ENCODE measurements at regions not wholly inside any gene's neighbourhood (a gene's known extent, or its start where the extent isn't known, plus 50 kb on each side); places are given as distances from the start of the nearest gene placed in this dataset.

- ChIA-PET POLR2A (interaction anchor here (1.4 kb wide), 1 partner anchor 13 kb away, joined by 4 read pairs; no protein-coding TSS in a partner anchor), CTCF (ENCODE audit: unreplicated experiment) (no interaction called here)
- no peaks in the 10 kb centered on the region for H3K36me3 ChIP-seq (ENCODE audit: insufficient read depth, low read length)
- H2AFZ ChIP-seq (ENCODE audit: low read length): no peak overlapping the region
- BruUV-seq (replicated peaks): no TSS peak
- no peak overlapping the region for H3K27ac ChIP-seq (ENCODE audit: low read depth, low read length, poor library complexity, severe bottlenecking)
- no peak for DNase-seq (ENCODE audit: low spot score)
- H3K4me1 ChIP-seq (ENCODE audit: insufficient read depth, low read length, poor library complexity, severe bottlenecking): no peaks in the 10 kb centered on the region
- H3K4me3 ChIP-seq (ENCODE audit: low read depth, low read length, poor library complexity, severe bottlenecking): no peak overlapping the region
- no peaks in the 10 kb centered on the region for H3K9me2 ChIP-seq (ENCODE audit: insufficient read depth, low read length)
- no peak overlapping the region for H3K4me2 ChIP-seq (ENCODE audit: low read length)
- H4K20me1 ChIP-seq (ENCODE audit: insufficient read depth, low read length): no peaks in the 10 kb centered on the region
- TF ChIP-seq, protein P1, sequence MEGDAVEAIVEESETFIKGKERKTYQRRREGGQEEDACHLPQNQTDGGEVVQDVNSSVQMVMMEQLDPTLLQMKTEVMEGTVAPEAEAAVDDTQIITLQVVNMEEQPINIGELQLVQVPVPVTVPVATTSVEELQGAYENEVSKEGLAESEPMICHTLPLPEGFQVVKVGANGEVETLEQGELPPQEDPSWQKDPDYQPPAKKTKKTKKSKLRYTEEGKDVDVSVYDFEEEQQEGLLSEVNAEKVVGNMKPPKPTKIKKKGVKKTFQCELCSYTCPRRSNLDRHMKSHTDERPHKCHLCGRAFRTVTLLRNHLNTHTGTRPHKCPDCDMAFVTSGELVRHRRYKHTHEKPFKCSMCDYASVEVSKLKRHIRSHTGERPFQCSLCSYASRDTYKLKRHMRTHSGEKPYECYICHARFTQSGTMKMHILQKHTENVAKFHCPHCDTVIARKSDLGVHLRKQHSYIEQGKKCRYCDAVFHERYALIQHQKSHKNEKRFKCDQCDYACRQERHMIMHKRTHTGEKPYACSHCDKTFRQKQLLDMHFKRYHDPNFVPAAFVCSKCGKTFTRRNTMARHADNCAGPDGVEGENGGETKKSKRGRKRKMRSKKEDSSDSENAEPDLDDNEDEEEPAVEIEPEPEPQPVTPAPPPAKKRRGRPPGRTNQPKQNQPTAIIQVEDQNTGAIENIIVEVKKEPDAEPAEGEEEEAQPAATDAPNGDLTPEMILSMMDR (conservative IDR thresholded peaks at IDR 0.05; ENCODE audit: low read length): no peak
- TF ChIP-seq EZH2phosphoT487 (IDR thresholded peaks at IDR 0.05; ENCODE audit: borderline replicate concordance, low read depth, low read length): no peak
- intact Hi-C loops (cut with micrococcal nuclease; ENCODE audit: unreplicated experiment): no loop called here
- H3K79me2 ChIP-seq (ENCODE audit: insufficient read depth, low read depth, low read length): no peaks in the 10 kb centered on the region
- no peaks in the 10 kb centered on the region for H3K9me3 ChIP-seq (ENCODE audit: low read length)
Observed at GRCh38 chr9:21554813-21555212, 72.7 kb upstream of the IFNE start.

GRCh38 chr9:21555911-21556310 is 73.8 kb upstream of the IFNE start:
- no peak overlapping the region for H2AFZ ChIP-seq (ENCODE audit: low read length)
- H3K4me3 ChIP-seq (ENCODE audit: low read depth, low read length, poor library complexity, severe bottlenecking): no peak overlapping the region
- H3K79me2 ChIP-seq (ENCODE audit: insufficient read depth, low read depth, low read length): no peaks in the 10 kb centered on the region
- no peak for DNase-seq (ENCODE audit: low spot score)
- H4K20me1 ChIP-seq (ENCODE audit: insufficient read depth, low read length): no peaks in the 10 kb centered on the region
- no peak overlapping the region for H3K27ac ChIP-seq (ENCODE audit: low read depth, low read length, poor library complexity, severe bottlenecking)
- H3K9me3 ChIP-seq (ENCODE audit: low read length): no peaks in the 10 kb centered on the region
- no peaks in the 10 kb centered on the region for H3K9me2 ChIP-seq (ENCODE audit: insufficient read depth, low read length)
- no peak overlapping the region for H3K4me2 ChIP-seq (ENCODE audit: low read length)
- no peaks in the 10 kb centered on the region for H3K36me3 ChIP-seq (ENCODE audit: insufficient read depth, low read length)
- TF ChIP-seq EZH2phosphoT487 (IDR thresholded peaks at IDR 0.05; ENCODE audit: borderline replicate concordance, low read depth, low read length): no peak
- TF ChIP-seq, protein P1 (conservative IDR thresholded peaks at IDR 0.05; ENCODE audit: low read length): no peak
- ChIA-PET CTCF (ENCODE audit: unreplicated experiment) (no interaction called here), POLR2A (no interaction called here)
- intact Hi-C loops (cut with micrococcal nuclease; ENCODE audit: unreplicated experiment): no loop called here
- no TSS peak for BruUV-seq (replicated peaks)
- H3K4me1 ChIP-seq (ENCODE audit: insufficient read depth, low read length, poor library complexity, severe bottlenecking): no peaks in the 10 kb centered on the region

DNA sequence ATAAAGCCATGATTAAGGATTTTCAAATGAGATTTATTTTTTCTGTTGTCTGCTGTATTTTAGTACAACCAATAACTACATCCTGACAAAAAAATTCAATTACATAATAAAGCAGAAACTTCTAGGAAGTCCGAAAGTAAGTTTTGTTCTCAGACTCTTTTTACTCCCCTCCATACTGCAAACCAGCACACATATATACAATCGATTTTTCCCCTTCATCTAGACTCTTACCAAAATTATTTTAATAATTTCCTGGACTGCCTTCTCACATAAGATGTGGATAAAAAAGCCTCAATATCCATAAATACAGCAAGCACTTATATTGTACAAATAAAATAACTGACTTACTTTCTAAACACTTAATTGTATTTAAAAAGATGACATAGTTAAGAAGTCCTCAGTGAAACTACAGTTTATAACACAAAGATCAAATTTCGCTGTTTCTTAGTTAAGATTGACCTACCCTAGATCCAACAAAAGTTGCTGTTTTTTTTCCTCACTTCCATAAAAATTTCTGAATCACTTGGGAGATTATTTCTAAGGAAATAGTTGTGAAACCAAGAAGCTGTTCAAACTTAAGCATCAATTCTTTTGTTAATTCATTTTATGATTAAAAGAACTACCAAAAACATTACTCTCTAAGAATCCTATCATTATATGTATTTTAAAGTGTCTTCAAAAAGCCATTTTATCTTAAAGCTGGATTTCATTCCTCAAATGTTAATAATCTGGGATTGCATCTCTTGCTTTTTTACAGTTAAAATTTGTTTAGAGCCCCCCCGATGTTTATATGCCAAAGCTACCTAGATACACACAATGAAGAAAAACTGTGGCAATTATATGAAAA is 74.7 kb upstream of the IFNE start:
- TF ChIP-seq, protein P1 (conservative IDR thresholded peaks at IDR 0.05; ENCODE audit: low read length): no peak
- no peak for TF ChIP-seq EZH2phosphoT487 (IDR thresholded peaks at IDR 0.05; ENCODE audit: borderline replicate concordance, low read depth, low read length)
- H3K9me3 ChIP-seq (ENCODE audit: low read length): no peaks in the 10 kb centered on the region
- DNase-seq (ENCODE audit: low spot score): no peak
- no peaks in the 10 kb centered on the region for H3K79me2 ChIP-seq (ENCODE audit: insufficient read depth, low read depth, low read length)
- no TSS peak for BruUV-seq (replicated peaks)
- H3K4me3 ChIP-seq (ENCODE audit: low read depth, low read length, poor library complexity, severe bottlenecking): no peak overlapping the region
- no peak overlapping the region for H3K4me2 ChIP-seq (ENCODE audit: low read length)
- intact Hi-C loops (cut with micrococcal nuclease; ENCODE audit: unreplicated experiment): no loop called here
- H3K9me2 ChIP-seq (ENCODE audit: insufficient read depth, low read length): no peaks in the 10 kb centered on the region
- no peaks in the 10 kb centered on the region for H3K36me3 ChIP-seq (ENCODE audit: insufficient read depth, low read length)
- no peak overlapping the region for H3K27ac ChIP-seq (ENCODE audit: low read depth, low read length, poor library complexity, severe bottlenecking)
- ChIA-PET POLR2A (interaction anchor here (0.6 to 1.0 kb wide), 4 partner anchors 15 to 70 kb away, joined by 3 read pairs; no protein-coding TSS in a partner anchor), CTCF (ENCODE audit: unreplicated experiment) (no interaction called here)
- H4K20me1 ChIP-seq (ENCODE audit: insufficient read depth, low read length): no peaks in the 10 kb centered on the region
- H2AFZ ChIP-seq (ENCODE audit: low read length): no peak overlapping the region
- H3K4me1 ChIP-seq (ENCODE audit: insufficient read depth, low read length, poor library complexity, severe bottlenecking): no peaks in the 10 kb centered on the region
